PC-9 (cell line): ENCODE measurements at regions not wholly inside any gene's neighbourhood (a gene's known extent, or its start where the extent isn't known, plus 50 kb on each side); places are given as distances from the start of the nearest gene placed in this dataset.

Experiments
- BruUV-seq: library from RNA; stranded (reverse); fragments of 400-500 nt; replicated peaks from 2 replicates; lab custom pipeline; 2021; lab: Mats Ljungman, UMichigan
- CTCF ChIA-PET: fragments of 300-600 bp; sonication (Branson Sonifier 250); formaldehyde crosslinking; loops from one replicate; lab custom pipeline; 2022; ENCODE audit warnings: antibody characterized with exemption; lab: Charles Lee
- POLR2A ChIA-PET: fragments of 300-600 bp; sonication (Branson Sonifier 250); formaldehyde crosslinking; loops from one replicate; lab custom pipeline; 2022; ENCODE audit warnings: antibody characterized with exemption; ENCODE audit not compliant: unreplicated experiment; lab: Charles Lee
- DNase-seq, 2 experiments: peaks; one replicate each; pipeline versions ENCODE4 v3.0.0 to v3.0.0-alpha.2; 2015 to 2022; ENCODE audit warnings: mixed read lengths in 1 of 2
- H2AFZ ChIP-seq: fragments of 200-600 bp; sonication (generic); 2 replicates; pipeline ENCODE4 v1.8.1; 2017; ENCODE audit warnings: antibody characterized with exemption
- H3F3A ChIP-seq: fragments of 200-600 bp; sonication (generic); 2 replicates; pipeline ENCODE4 v1.8.1; 2017; ENCODE audit warnings: antibody characterized with exemption, mild to moderate bottlenecking, low read depth; ENCODE audit not compliant: insufficient read depth
- H3K27ac ChIP-seq: fragments of 200-600 bp; sonication (generic); 2 replicates; pipeline ENCODE4 v1.6.1; 2016; ENCODE audit warnings: mixed run types
- H3K27me3 ChIP-seq: fragments of 200-600 bp; sonication (generic); 2 replicates; pipeline ENCODE4 v1.6.1; 2016; ENCODE audit warnings: low read depth, mixed run types; ENCODE audit not compliant: insufficient read depth
- H3K36me3 ChIP-seq: fragments of 200-600 bp; sonication (generic); 2 replicates; pipeline ENCODE4 v1.6.1; 2016; ENCODE audit warnings: low read depth, mixed run types
- H3K4me1 ChIP-seq: fragments of 200-600 bp; sonication (generic); replicated peaks from 2 replicates; pipeline ENCODE4 v1.6.1; 2016; ENCODE audit warnings: mixed run types; ENCODE audit not compliant: insufficient read depth
- H3K4me2 ChIP-seq: fragments of 200-600 bp; sonication (generic); 2 replicates; pipeline ENCODE4 v1.6.1; 2017; ENCODE audit warnings: mixed run types
- H3K4me3 ChIP-seq: fragments of 200-600 bp; sonication (generic); 2 replicates; pipeline ENCODE4 v1.6.1; 2016; ENCODE audit warnings: mixed run types
- H3K79me2 ChIP-seq: fragments of 200-600 bp; sonication (generic); 2 replicates; pipeline ENCODE4 v1.6.1; 2017; ENCODE audit warnings: low read depth, mixed run types
- H3K9me2 ChIP-seq: fragments of 200-600 bp; sonication (generic); 2 replicates; pipeline ENCODE4 v1.8.1; 2017; ENCODE audit warnings: mild to moderate bottlenecking; ENCODE audit not compliant: insufficient read depth
- H3K9me3 ChIP-seq: fragments of 200-600 bp; sonication (generic); 2 replicates; pipeline ENCODE4 v1.8.1; 2016; ENCODE audit warnings: low read depth; ENCODE audit not compliant: insufficient read depth
- H4K20me1 ChIP-seq: fragments of 200-600 bp; sonication (generic); 2 replicates; pipeline ENCODE4 v1.8.1; 2017; ENCODE audit not compliant: insufficient read depth
- EZH2 ChIP-seq: fragments of 200-600 bp; sonication (generic); IDR thresholded peaks from 2 replicates; pipeline ENCODE4 v1.8.0; 2017; ENCODE audit warnings: antibody characterized with exemption, low read depth
- intact Hi-C: fragments of 100-400 bp; cut with micrococcal nuclease; formaldehyde crosslinking; loops from one replicate; pipeline ENCODE4 v1.10.0; 2022; ENCODE audit not compliant: unreplicated experiment
- TF ChIP-seq, protein P1 (sequence below): fragments of 200-600 bp; sonication (generic); conservative IDR thresholded peaks from 2 replicates; pipeline ENCODE4 v1.6.1; 2017; ENCODE audit warnings: mixed run types, antibody characterized with exemption, mild to moderate bottlenecking, moderate library complexity

DNA sequence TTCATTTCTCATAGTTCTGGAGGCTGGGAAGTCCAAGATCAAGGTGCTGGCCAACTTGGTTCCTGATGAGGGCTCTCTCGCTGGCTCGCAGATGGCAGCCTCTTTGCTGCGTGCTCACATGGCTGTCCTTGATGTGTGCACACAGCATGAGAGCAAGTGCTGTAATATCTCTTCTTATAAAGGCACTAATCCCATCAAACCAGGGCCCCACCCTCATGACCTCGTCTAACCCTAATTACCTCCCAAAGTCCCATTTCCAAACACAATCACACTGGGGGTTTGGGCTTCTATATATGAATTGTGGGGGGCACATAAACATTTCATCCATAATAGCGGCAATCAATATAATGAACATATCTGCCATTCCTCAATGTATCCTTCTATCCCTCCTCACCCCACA is 1062.1 kb downstream of the BRD1 start:
- H3K9me2 ChIP-seq = no peaks in the 10 kb centered on the region
- peaks cover 43% of the 10 kb centered on the region for H3K27me3 ChIP-seq
- no peaks in the 10 kb centered on the region for H3K9me3 ChIP-seq
- H2AFZ ChIP-seq = no peak overlapping the region
- no peaks in the 10 kb centered on the region for H4K20me1 ChIP-seq
- no peak overlapping the region for H3K4me2 ChIP-seq
- intact Hi-C loops = no loop called here
- no peaks in the 10 kb centered on the region for H3K79me2 ChIP-seq
- no peaks in the 10 kb centered on the region for H3F3A ChIP-seq
- ChIA-PET POLR2A (no interaction called here), CTCF (no interaction called here)
- H3K36me3 ChIP-seq = no peaks in the 10 kb centered on the region
- no peak for DNase-seq
- no peak overlapping the region for H3K27ac ChIP-seq
- no TSS peak for BruUV-seq
- no peak for TF ChIP-seq EZH2
- TF ChIP-seq, protein P1, sequence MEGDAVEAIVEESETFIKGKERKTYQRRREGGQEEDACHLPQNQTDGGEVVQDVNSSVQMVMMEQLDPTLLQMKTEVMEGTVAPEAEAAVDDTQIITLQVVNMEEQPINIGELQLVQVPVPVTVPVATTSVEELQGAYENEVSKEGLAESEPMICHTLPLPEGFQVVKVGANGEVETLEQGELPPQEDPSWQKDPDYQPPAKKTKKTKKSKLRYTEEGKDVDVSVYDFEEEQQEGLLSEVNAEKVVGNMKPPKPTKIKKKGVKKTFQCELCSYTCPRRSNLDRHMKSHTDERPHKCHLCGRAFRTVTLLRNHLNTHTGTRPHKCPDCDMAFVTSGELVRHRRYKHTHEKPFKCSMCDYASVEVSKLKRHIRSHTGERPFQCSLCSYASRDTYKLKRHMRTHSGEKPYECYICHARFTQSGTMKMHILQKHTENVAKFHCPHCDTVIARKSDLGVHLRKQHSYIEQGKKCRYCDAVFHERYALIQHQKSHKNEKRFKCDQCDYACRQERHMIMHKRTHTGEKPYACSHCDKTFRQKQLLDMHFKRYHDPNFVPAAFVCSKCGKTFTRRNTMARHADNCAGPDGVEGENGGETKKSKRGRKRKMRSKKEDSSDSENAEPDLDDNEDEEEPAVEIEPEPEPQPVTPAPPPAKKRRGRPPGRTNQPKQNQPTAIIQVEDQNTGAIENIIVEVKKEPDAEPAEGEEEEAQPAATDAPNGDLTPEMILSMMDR = no peak
- H3K4me3 ChIP-seq = no peak overlapping the region
- H3K4me1 ChIP-seq = no peaks in the 10 kb centered on the region

DNA sequence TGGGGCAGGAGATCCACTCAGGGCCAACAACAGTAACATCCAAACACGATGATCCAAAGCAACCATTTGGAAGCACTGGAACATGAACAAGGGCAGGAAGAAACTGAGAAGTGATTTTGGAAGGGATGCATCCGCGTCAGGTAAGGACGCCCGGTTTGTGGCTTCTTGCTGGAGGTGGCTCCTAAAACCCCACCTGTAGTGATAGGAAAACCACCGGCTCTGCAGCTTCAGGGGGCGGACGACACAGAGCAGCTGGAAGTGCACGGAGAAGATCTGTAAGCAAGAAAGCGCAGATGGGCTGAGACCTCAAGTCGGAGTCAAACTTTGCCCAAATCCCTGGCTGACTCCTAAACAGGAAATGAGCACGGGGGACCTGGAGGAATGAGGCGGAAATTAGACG is 1066.1 kb downstream of the BRD1 start:
- no TSS peak for BruUV-seq
- Histone ChIP-seq H3K9me3 (no peaks in the 10 kb centered on the region), H3K4me2 (no peak overlapping the region), H3K36me3 (no peaks in the 10 kb centered on the region), H3K4me3 (no peak overlapping the region), H3K4me1 (no peaks in the 10 kb centered on the region), H3F3A (no peaks in the 10 kb centered on the region), H4K20me1 (no peaks in the 10 kb centered on the region), H3K27ac (no peak overlapping the region), H3K79me2 (no peaks in the 10 kb centered on the region), H2AFZ (no peak overlapping the region), H3K27me3 (peaks cover 76% of the 10 kb centered on the region), H3K9me2 (no peaks in the 10 kb centered on the region)
- ChIA-PET CTCF (no interaction called here), POLR2A (no interaction called here)
- TF ChIP-seq, protein P1 = no peak
- no peak for TF ChIP-seq EZH2
- DNase-seq = no peak
- intact Hi-C loops = no loop called here

DNA sequence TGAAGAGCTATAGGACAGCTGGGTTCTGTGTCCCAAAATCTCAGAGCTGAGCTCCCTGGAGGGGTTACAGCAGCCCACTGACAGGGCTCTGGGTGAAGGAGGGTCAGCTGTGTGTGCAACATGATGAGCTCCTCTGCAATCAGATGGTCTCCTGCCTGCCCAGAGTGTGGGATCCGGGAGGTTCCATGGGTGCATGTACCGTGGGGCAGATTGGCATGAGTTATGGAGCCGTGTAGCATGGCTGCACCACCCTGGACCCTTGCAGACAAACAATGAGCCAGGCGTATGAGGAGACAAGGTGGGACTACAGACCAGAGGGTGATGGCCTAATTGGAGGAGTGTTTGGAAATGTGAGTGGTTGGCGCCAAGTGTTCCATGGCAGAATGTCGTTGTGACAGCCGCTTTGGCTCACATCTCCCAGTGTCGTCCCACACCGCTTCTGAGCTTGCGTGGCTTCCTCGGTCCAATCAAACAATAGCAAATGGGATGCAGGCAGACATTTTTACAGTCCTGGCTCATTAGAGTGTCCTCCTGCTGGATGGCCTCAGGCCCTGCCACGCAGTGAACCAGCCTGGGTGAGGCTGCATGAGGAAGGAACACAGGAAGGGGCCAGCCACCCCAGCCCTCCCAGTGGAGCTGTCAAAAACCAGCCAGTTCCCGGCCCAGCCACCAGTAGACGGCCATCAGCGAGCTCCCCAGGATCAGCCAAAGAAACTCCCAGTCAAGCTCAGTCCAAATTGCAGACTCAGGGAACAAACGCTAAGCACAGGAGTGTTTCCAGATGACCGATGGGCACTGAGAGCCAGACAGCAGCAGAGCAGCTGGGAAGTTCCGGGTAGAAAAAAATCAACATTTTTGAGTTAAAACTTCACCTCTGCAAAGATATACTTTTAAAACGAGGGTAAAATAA is 1066.9 kb downstream of the BRD1 start:
- no peaks in the 10 kb centered on the region for H4K20me1 ChIP-seq
- BruUV-seq = no TSS peak
- no peak overlapping the region for H3K27ac ChIP-seq
- no peaks in the 10 kb centered on the region for H3F3A ChIP-seq
- no peaks in the 10 kb centered on the region for H3K9me3 ChIP-seq
- no peaks in the 10 kb centered on the region for H3K36me3 ChIP-seq
- no peak overlapping the region for H3K4me3 ChIP-seq
- intact Hi-C loops = no loop called here
- ChIA-PET POLR2A (no interaction called here), CTCF (no interaction called here)
- H3K4me2 ChIP-seq = no peak overlapping the region
- TF ChIP-seq, protein P1 = no peak
- TF ChIP-seq EZH2 = no peak
- no peaks in the 10 kb centered on the region for H3K79me2 ChIP-seq
- peaks cover 83% of the 10 kb centered on the region for H3K27me3 ChIP-seq
- DNase-seq = no peak
- no peaks in the 10 kb centered on the region for H3K9me2 ChIP-seq
- no peak overlapping the region for H2AFZ ChIP-seq
- H3K4me1 ChIP-seq = no peaks in the 10 kb centered on the region
